ENCODE measurements at regions not wholly inside any gene's neighbourhood (a gene's known extent, or its start where the extent isn't known, plus 50 kb on each side); places are given as distances from the start of the nearest gene placed in this dataset.

GRCh38 chrY:15301879-15302278, 777.5 kb downstream of the NLGN4Y start:
- DNase-seq (no peak), ATAC-seq (no peak)
- Histone ChIP-seq H3K9me3 (no peaks in the 10 kb centered on the region), H3K4me1 (no peaks in the 10 kb centered on the region), H3K27ac (no peak overlapping the region), H3K36me3 (no peaks in the 10 kb centered on the region), H3K4me3 (no peak overlapping the region), H3K27me3 (no peaks in the 10 kb centered on the region)
- intact Hi-C loops (cut with DNase I), result no loop called here
- TF ChIP-seq CTCF (IDR thresholded peaks at IDR 0.05), result no peak
- 68 to 70% methylated on average over 3 of the region's 3 CpGs for WGBS, 2 donors

GRCh38 chrY:15312166-15312565, 787.8 kb downstream of the NLGN4Y start:
- ATAC-seq, result no peak
- WGBS, 2 donors, result 68 to 81% methylated on average over 2 of the region's 2 CpGs
- Histone ChIP-seq H3K27ac (no peak overlapping the region), H3K27me3 (no peaks in the 10 kb centered on the region), H3K4me1 (no peaks in the 10 kb centered on the region), H3K36me3 (no peaks in the 10 kb centered on the region), H3K9me3 (no peaks in the 10 kb centered on the region), H3K4me3 (no peak overlapping the region)
- TF ChIP-seq CTCF (IDR thresholded peaks at IDR 0.05), result no peak
- DNase-seq, result no peak
- intact Hi-C loops (cut with DNase I), result loop anchor here in 2 of 10 donors (10.0 kb wide), 2 partner anchors 57 to 63 kb away; no protein-coding TSS in a partner anchor

- ATAC-seq (no peak), DNase-seq (no peak)
- Histone ChIP-seq H3K27ac (no peak overlapping the region), H3K27me3 (no peaks in the 10 kb centered on the region), H3K36me3 (no peaks in the 10 kb centered on the region), H3K4me1 (no peaks in the 10 kb centered on the region), H3K4me3 (no peak overlapping the region), H3K9me3 (no peaks in the 10 kb centered on the region)
- no peak for TF ChIP-seq CTCF (IDR thresholded peaks at IDR 0.05)
- intact Hi-C loops (cut with DNase I), result no loop called here
- 87 to 92% methylated on average over 2 of the region's 2 CpGs for WGBS, 2 donors
Observed at GRCh38 chrY:15324189-15324588, 799.9 kb downstream of the NLGN4Y start.

- no peak overlapping the region for H3K27ac ChIP-seq
- H3K9me3 ChIP-seq, result no peaks in the 10 kb centered on the region
- intact Hi-C loops (cut with DNase I), result no loop called here
- no peaks in the 10 kb centered on the region for H3K36me3 ChIP-seq
- ATAC-seq (no peak), DNase-seq (no peak)
- H3K4me1 ChIP-seq, result no peaks in the 10 kb centered on the region
- H3K27me3 ChIP-seq, result no peaks in the 10 kb centered on the region
- H3K4me3 ChIP-seq, result no peak overlapping the region
- TF ChIP-seq CTCF (IDR thresholded peaks at IDR 0.05), result no peak
- 65 to 67% methylated on average over 3 of the region's 3 CpGs for WGBS, 2 donors
Observed at GRCh38 chrY:15325201-15325600, 800.9 kb downstream of the NLGN4Y start.

GRCh38 chrY:15326673-15327072, 802.3 kb downstream of the NLGN4Y start:
- Histone ChIP-seq H3K27ac (no peak overlapping the region), H3K9me3 (no peaks in the 10 kb centered on the region), H3K27me3 (no peaks in the 10 kb centered on the region), H3K4me1 (no peaks in the 10 kb centered on the region), H3K4me3 (no peak overlapping the region), H3K36me3 (no peaks in the 10 kb centered on the region)
- intact Hi-C loops (cut with DNase I), result no loop called here
- WGBS, 2 donors, result 60 to 75% methylated on average over 5 of the region's 5 CpGs
- DNase-seq, result no peak
- ATAC-seq, result no peak
- no peak for TF ChIP-seq CTCF (IDR thresholded peaks at IDR 0.05)

All from heart right ventricle (tissue), 16 donors.